ENCODE measurements at regions not wholly inside any gene's neighbourhood (a gene's known extent, or its start where the extent isn't known, plus 50 kb on each side); places are given as distances from the start of the nearest gene placed in this dataset.

DNA sequence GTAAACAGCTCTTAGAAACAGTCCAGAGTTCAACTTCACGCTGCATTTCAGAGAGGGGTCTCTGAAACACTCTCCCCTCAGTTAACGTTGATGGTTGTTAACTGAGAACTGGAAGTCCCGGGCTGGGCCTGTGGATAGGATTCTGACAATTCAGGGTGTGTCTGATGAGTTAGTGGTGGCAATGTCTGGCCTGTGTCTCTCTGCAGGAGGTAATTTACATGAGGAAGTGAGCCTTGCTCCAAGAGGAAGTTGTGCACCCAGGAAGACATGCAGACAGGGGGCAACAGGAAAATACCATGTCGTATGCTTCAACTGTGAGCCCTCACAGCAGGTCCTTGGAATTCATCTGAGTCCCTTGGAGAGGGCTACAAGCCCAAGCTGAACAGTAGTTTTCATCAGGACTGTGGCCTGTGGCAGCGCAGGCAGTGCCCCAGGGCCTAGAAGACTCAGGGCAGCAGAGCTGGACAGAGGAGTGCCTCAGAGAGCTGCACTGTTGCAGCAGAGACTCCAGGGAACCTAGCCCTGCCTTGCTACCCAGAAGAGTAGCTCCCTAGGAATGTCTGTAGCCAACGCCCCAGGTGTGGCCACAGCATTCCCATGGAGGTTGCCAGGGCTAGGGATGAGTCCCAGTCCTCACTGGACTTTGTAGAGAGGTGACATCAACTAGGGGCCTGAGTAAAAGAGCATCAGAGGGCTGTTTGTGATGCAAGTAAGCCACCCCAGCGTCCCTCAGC, 104.6 kb upstream of the SELENOK start:
- DNase-seq = peak; percentile 5
- WGBS, 2 experiments (ENCODE audit: low coverage in 1 of 2, low lambda C conversion rate in 2 of 2, missing lambda C conversion rate in 2 of 2) = 23 to 24% methylated on average over 7 of the region's 7 CpGs

DNA sequence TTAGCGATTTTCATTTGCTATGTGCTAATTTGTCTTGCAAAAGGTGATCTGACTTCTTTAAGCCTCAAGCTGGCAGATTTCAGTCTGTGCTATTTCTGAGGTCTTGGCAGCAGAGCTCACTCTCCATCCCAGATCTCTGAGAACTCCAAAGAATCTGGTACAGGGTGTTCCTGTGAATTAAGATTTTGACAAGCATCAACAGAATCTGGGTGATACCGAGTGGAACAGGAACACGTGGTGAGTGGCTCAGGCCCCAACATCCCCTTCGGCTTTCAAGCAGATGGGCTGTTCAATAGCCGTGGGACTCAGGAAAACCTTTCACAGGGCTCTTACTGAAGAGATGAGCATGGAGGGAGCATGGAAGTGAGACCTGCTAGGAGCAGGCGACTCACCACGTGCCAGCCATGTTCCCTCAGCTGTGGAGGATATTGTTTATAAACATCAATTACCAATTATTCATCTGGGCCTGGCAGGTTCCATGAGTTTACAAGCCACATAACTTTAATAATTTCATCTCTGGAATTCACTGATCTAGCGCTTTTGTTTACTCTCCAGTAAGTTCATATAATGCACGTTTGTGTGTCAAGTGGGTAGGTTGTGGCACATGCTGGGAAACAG, 103.4 kb upstream of the SELENOK start:
- H3K4me2 ChIP-seq (ENCODE audit: unreplicated experiment) = no peak overlapping the region
- WGBS, 2 experiments (ENCODE audit: low coverage in 1 of 2, low lambda C conversion rate in 2 of 2, missing lambda C conversion rate in 2 of 2) = 7 to 8% methylated on average over 9 of the region's 9 CpGs
- 0 out of 2 replicates have a peak, but pooled peaks cover 3% of the 10 kb centered on the region for H3K27me3 ChIP-seq (replicated peaks; ENCODE audit: insufficient read depth)
- H3K36me3 ChIP-seq (ENCODE audit: low read depth) = no peaks in the 10 kb centered on the region
- H3K27ac ChIP-seq = no peak overlapping the region
- H3K9me2 ChIP-seq (ENCODE audit: insufficient read depth) = no peaks in the 10 kb centered on the region
- no peaks in the 10 kb centered on the region for H3F3A ChIP-seq (ENCODE audit: insufficient read depth)
- in situ Hi-C loops (cut with MboI) = no loop called here
- no peaks in the 10 kb centered on the region for H3K79me2 ChIP-seq (ENCODE audit: insufficient read depth)
- no peaks in the 10 kb centered on the region for H4K20me1 ChIP-seq (ENCODE audit: insufficient read depth)
- H3K9me3 ChIP-seq (ENCODE audit: low read depth) = no peaks in the 10 kb centered on the region
- TF ChIP-seq EZH2 (IDR thresholded peaks at IDR 0.05; ENCODE audit: insufficient read depth, poor library complexity, severe bottlenecking) (no peak), EZH2phosphoT487 (IDR thresholded peaks at IDR 0.05; ENCODE audit: insufficient read depth, low read depth) (no peak)
- no peaks in the 10 kb centered on the region for H3K4me1 ChIP-seq (ENCODE audit: insufficient read depth)
- H3K9ac ChIP-seq = no peak overlapping the region
- H2AFZ ChIP-seq = no peak overlapping the region
- no peak for DNase-seq
- no peak overlapping the region for H3K4me3 ChIP-seq

More for the DNA sequence above, 104.6 kb upstream of the SELENOK start:
- Histone ChIP-seq H3K27ac (no peak overlapping the region), H3K4me1 (ENCODE audit: insufficient read depth) (no peaks in the 10 kb centered on the region), H3F3A (ENCODE audit: insufficient read depth) (no peaks in the 10 kb centered on the region), H3K79me2 (ENCODE audit: insufficient read depth) (no peaks in the 10 kb centered on the region), H2AFZ (no peak overlapping the region), H3K4me2 (ENCODE audit: unreplicated experiment) (no peak overlapping the region), H3K9me2 (ENCODE audit: insufficient read depth) (no peaks in the 10 kb centered on the region), H3K4me3 (no peak overlapping the region), H4K20me1 (ENCODE audit: insufficient read depth) (no peaks in the 10 kb centered on the region), H3K27me3 (replicated peaks; ENCODE audit: insufficient read depth) (0 out of 2 replicates have a peak, but pooled peaks cover 7% of the 10 kb centered on the region), H3K9me3 (ENCODE audit: low read depth) (no peaks in the 10 kb centered on the region), H3K36me3 (ENCODE audit: low read depth) (no peaks in the 10 kb centered on the region), H3K9ac (no peak overlapping the region)
- TF ChIP-seq EZH2 (IDR thresholded peaks at IDR 0.05; ENCODE audit: insufficient read depth, poor library complexity, severe bottlenecking) = no peak
- no peak for TF ChIP-seq EZH2phosphoT487 (IDR thresholded peaks at IDR 0.05; ENCODE audit: insufficient read depth, low read depth)
- in situ Hi-C loops (cut with MboI) = no loop called here

- TF ChIP-seq EZH2 (IDR thresholded peaks at IDR 0.05; ENCODE audit: insufficient read depth, poor library complexity, severe bottlenecking) = no peak
- no peak for TF ChIP-seq EZH2phosphoT487 (IDR thresholded peaks at IDR 0.05; ENCODE audit: insufficient read depth, low read depth)
- no peak for DNase-seq
- in situ Hi-C loops (cut with MboI) = no loop called here
- Histone ChIP-seq H4K20me1 (ENCODE audit: insufficient read depth) (no peaks in the 10 kb centered on the region), H2AFZ (no peak overlapping the region), H3K9me3 (ENCODE audit: low read depth) (no peaks in the 10 kb centered on the region), H3K9me2 (ENCODE audit: insufficient read depth) (no peaks in the 10 kb centered on the region), H3K4me3 (no peak overlapping the region), H3K4me2 (ENCODE audit: unreplicated experiment) (no peak overlapping the region), H3K36me3 (ENCODE audit: low read depth) (no peaks in the 10 kb centered on the region), H3K9ac (no peak overlapping the region), H3F3A (ENCODE audit: insufficient read depth) (no peaks in the 10 kb centered on the region), H3K79me2 (ENCODE audit: insufficient read depth) (no peaks in the 10 kb centered on the region), H3K4me1 (ENCODE audit: insufficient read depth) (no peaks in the 10 kb centered on the region), H3K27ac (no peak overlapping the region), H3K27me3 (replicated peaks; ENCODE audit: insufficient read depth) (no peaks in the 10 kb centered on the region)
- WGBS, 2 experiments (ENCODE audit: low coverage in 1 of 2, low lambda C conversion rate in 2 of 2, missing lambda C conversion rate in 2 of 2) = 24 to 30% methylated on average over 2 of the region's 2 CpGs
These were observed 99.6 kb upstream of the SELENOK start for GRCh38 chr3:53991240-53991639.

DNA sequence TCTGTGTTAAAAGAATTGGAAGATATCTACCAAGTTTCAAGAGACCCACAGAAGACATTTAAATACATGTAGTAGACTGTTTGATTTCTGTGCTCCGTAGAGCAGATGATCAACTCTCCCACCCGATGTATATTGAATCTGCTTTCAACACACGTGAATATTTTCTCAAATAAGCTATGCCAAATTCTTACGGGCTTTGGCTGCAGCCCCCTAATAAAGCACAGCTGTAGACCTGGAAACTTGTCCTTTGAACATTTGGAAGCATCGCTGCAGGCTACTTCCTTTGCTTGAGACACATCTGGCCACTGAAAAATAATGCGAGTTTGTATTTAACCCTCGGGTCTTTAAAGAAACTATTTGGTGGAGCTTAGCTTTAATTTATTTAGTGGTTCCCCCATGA, 98.3 kb upstream of the SELENOK start:
- no peak for DNase-seq
- Histone ChIP-seq H3K4me3 (no peak overlapping the region), H3K9me2 (ENCODE audit: insufficient read depth) (no peaks in the 10 kb centered on the region), H3K36me3 (ENCODE audit: low read depth) (no peaks in the 10 kb centered on the region), H3K27ac (no peak overlapping the region), H3K79me2 (ENCODE audit: insufficient read depth) (no peaks in the 10 kb centered on the region), H3K27me3 (replicated peaks; ENCODE audit: insufficient read depth) (no peaks in the 10 kb centered on the region), H3K4me1 (ENCODE audit: insufficient read depth) (no peaks in the 10 kb centered on the region), H3K4me2 (ENCODE audit: unreplicated experiment) (no peak overlapping the region), H3K9ac (no peak overlapping the region), H2AFZ (no peak overlapping the region), H3K9me3 (ENCODE audit: low read depth) (no peaks in the 10 kb centered on the region), H3F3A (ENCODE audit: insufficient read depth) (no peaks in the 10 kb centered on the region), H4K20me1 (ENCODE audit: insufficient read depth) (no peaks in the 10 kb centered on the region)
- WGBS, 2 experiments (ENCODE audit: low coverage in 1 of 2, low lambda C conversion rate in 2 of 2, missing lambda C conversion rate in 2 of 2) = 1 to 2% methylated on average over 7 of the region's 7 CpGs
- TF ChIP-seq EZH2phosphoT487 (IDR thresholded peaks at IDR 0.05; ENCODE audit: insufficient read depth, low read depth) (no peak), EZH2 (IDR thresholded peaks at IDR 0.05; ENCODE audit: insufficient read depth, poor library complexity, severe bottlenecking) (no peak)
- in situ Hi-C loops (cut with MboI) = no loop called here

Measured in GM23248 (cell line).